AG04450 (cell line): ENCODE measurements at regions not wholly inside any gene's neighbourhood (a gene's known extent, or its start where the extent isn't known, plus 50 kb on each side); places are given as distances from the start of the nearest gene placed in this dataset.
"Not testable (repeated sequence)": the region's sequence is repeated elsewhere in the genome, so short reads cannot be mapped to it uniquely, and the experiment has no call there.

Source experiments
- CTCF ChIA-PET: fragments of 300-600, 350-600 bp; formaldehyde crosslinking; extraction: SDS; loops from one replicate; lab custom pipeline; 2022; ENCODE audit warnings: antibody characterized with exemption, inconsistent platforms; lab: Charles Lee
- POLR2A ChIA-PET: fragments of 350-600 bp; formaldehyde crosslinking; extraction: SDS; loops from one replicate; lab custom pipeline; 2021; ENCODE audit warnings: antibody characterized with exemption, inconsistent platforms; lab: Yijun Ruan, JAX
- DNase-seq: peaks from one replicate; pipeline ENCODE4 v3.0.0-alpha.2; 2011; ENCODE audit warnings: low read depth, low spot score
- H3K27ac ChIP-seq: one replicate; pipeline ENCODE4 v1.5.1; 2012; ENCODE audit warnings: low read depth, low read length, control low read depth
- H3K27me3 ChIP-seq: one replicate; pipeline ENCODE4 v1.6.0; 2012; ENCODE audit warnings: low read length; ENCODE audit not compliant: control insufficient read depth, insufficient read depth
- H3K4me3 ChIP-seq: 2 replicates; pipeline ENCODE4 v1.5.1; 2011; ENCODE audit warnings: mild to moderate bottlenecking, low read depth, low read length, control low read depth
- H3K9me3 ChIP-seq: 2 replicates; pipeline ENCODE4 v1.5.1; 2012; ENCODE audit warnings: low read length; ENCODE audit not compliant: control insufficient read depth, insufficient read depth
- CTCF ChIP-seq: IDR thresholded peaks from 2 replicates; pipeline ENCODE4 v1.5.1; 2011; ENCODE audit warnings: low read depth, low read length, control low read depth, inconsistent platforms

DNA sequence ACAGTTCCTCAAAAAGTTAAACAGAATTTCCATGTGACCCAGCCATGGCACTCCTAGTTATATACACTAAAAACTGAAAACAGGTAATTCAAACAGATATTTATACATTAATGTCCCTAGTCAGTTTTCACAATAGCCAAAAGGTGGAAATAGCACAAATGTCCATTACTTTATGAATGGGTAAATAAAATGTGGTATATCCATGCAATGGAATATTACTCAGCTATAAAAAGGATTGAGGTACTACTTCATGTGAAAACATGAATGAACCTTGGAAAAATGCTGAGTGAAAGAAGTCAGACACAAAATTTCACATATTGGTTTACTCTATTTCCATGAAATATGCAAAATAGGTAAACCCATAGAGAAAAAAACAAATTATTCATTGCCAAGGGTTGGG is 351.8 kb upstream of the AMOT start:
- Histone ChIP-seq H3K27ac (no peak overlapping the region), H3K27me3 (no peaks in the 10 kb centered on the region), H3K9me3 (peaks cover 4% of the 10 kb centered on the region; the same call in 1 of the 2 replicates), H3K4me3 (no peak overlapping the region)
- POLR2A ChIA-PET: no interaction called here
- CTCF ChIA-PET: no interaction called here
- TF ChIP-seq CTCF: no peak
- DNase-seq: no peak

DNA sequence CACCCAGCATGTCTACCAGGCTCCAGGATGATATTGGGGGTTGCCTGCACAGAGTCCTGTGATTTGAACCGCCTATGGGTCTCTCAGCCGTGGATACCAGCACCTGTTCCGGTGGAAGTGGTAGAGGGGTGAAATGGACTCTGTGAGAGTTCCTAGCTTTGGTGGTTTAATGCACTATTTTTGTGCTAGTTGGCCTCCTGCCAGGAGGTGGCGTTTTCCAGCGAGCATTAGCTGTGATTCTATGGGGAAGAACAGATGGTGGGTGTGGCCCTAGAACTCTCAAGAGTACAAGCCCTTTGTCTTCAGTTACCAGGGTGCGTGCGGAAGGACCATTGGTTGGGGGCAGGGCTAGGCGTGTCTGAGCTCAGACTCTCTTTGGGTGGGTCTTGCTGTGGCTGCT is 316.9 kb upstream of the AMOT start:
- no peak overlapping the region for H3K4me3 ChIP-seq
- ChIA-PET POLR2A (no interaction called here), CTCF (no interaction called here)
- no peak for DNase-seq
- H3K27ac ChIP-seq: no peak overlapping the region
- no peak for TF ChIP-seq CTCF
- no peaks in the 10 kb centered on the region; the same call in 1 of the 2 replicates for H3K9me3 ChIP-seq
- H3K27me3 ChIP-seq: no peaks in the 10 kb centered on the region

GRCh38 chrX:113154315-113154714 is 313.7 kb upstream of the AMOT start:
- H3K4me3 ChIP-seq, H3K27me3 ChIP-seq, H3K9me3 ChIP-seq, CTCF ChIA-PET, H3K27ac ChIP-seq, POLR2A ChIA-PET, DNase-seq: not testable (repeated sequence)

DNA sequence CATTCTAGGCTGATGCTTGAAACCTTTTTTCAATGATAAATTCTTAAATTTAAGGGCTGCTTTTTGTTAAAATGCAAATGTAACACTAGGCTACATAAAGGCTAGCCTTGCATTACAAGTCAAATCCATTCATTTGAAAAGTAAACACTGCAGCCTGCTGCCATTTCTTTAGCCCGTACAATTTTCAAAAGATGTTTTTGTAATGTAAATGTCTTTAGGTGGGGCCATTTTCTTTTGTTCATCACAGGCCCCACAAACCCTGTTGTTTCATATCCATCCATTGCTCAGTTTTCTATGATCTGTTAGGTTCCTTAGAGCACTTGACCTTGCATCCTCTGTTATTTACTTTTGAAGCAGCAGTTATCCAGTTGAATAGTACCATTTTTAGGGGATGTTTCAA is 296.2 kb upstream of the AMOT start:
- ChIA-PET CTCF (no interaction called here), POLR2A (no interaction called here)
- no peak for TF ChIP-seq CTCF
- Histone ChIP-seq H3K27ac (no peak overlapping the region), H3K4me3 (no peak overlapping the region), H3K9me3 (no peaks in the 10 kb centered on the region), H3K27me3 (no peaks in the 10 kb centered on the region)
- no peak for DNase-seq

- ChIA-PET CTCF (no interaction called here), POLR2A (no interaction called here)
- H3K27ac ChIP-seq: no peak overlapping the region
- TF ChIP-seq CTCF: no peak
- no peak overlapping the region for H3K4me3 ChIP-seq
- DNase-seq: no peak
- H3K9me3 ChIP-seq: no peaks in the 10 kb centered on the region; the same call in 1 of the 2 replicates
- H3K27me3 ChIP-seq: no peaks in the 10 kb centered on the region
Measured at GRCh38 chrX:113133316-113133715, 292.7 kb upstream of the AMOT start.

- no peaks in the 10 kb centered on the region; the same call in 1 of the 2 replicates for H3K9me3 ChIP-seq
- no peaks in the 10 kb centered on the region for H3K27me3 ChIP-seq
- no peak for DNase-seq
- ChIA-PET POLR2A (no interaction called here), CTCF (no interaction called here)
- no peak overlapping the region for H3K4me3 ChIP-seq
- H3K27ac ChIP-seq: no peak overlapping the region
- TF ChIP-seq CTCF: no peak
Measured at GRCh38 chrX:113124693-113125092, 284.1 kb upstream of the AMOT start.
